Mesendoderm (in vitro differentiated cells): ENCODE measurements at regions not wholly inside any gene's neighbourhood (a gene's known extent, or its start where the extent isn't known, plus 50 kb on each side); places are given as distances from the start of the nearest gene placed in this dataset.

Experiments
- DNase-seq: peaks from one replicate; pipeline ENCODE4 v3.0.0; 2013
- H2AK5ac ChIP-seq: 2 replicates; pipeline ENCODE4 v1.6.1; 2013; ENCODE audit warnings: low read length, inconsistent platforms
- H2BK120ac ChIP-seq: 2 replicates; pipeline ENCODE4 v1.6.1; 2013; ENCODE audit warnings: low read depth, mild to moderate bottlenecking, low read length, moderate library complexity, mixed read lengths
- H2BK15ac ChIP-seq: replicated peaks from 2 replicates; pipeline ENCODE4 v1.6.1; 2013; ENCODE audit warnings: low read depth, mild to moderate bottlenecking, moderate library complexity
- H2BK5ac ChIP-seq: 2 replicates; pipeline ENCODE4 v1.6.1; 2013; ENCODE audit warnings: low read length, inconsistent platforms
- H3K18ac ChIP-seq: 2 replicates; pipeline ENCODE4 v1.6.1; 2013; ENCODE audit warnings: mild to moderate bottlenecking, low read length, mixed read lengths
- H3K23ac ChIP-seq: one replicate; pipeline ENCODE4 v1.6.1; 2013; ENCODE audit warnings: low read length
- H3K27ac ChIP-seq: 2 replicates; pipeline ENCODE4 v1.5.1; 2013; ENCODE audit warnings: low read depth, mild to moderate bottlenecking, inconsistent platforms, low read length, moderate library complexity
- H3K27me3 ChIP-seq: 2 replicates; pipeline ENCODE4 v1.6.1; 2013; ENCODE audit warnings: low read length, control low read depth, mild to moderate bottlenecking, inconsistent platforms; ENCODE audit not compliant: insufficient read depth, poor library complexity
- H3K36me3 ChIP-seq: 2 replicates; pipeline ENCODE4 v1.6.1; 2013; ENCODE audit warnings: low read length, inconsistent platforms; ENCODE audit not compliant: control insufficient read depth, insufficient read depth
- H3K4ac ChIP-seq: one replicate; pipeline ENCODE4 v1.6.1; 2013; ENCODE audit warnings: low read depth, mild to moderate bottlenecking, low read length, moderate library complexity
- H3K4me1 ChIP-seq: 2 replicates; pipeline ENCODE4 v1.6.1; 2013; ENCODE audit warnings: low read depth, low read length, inconsistent platforms; ENCODE audit not compliant: control insufficient read depth
- H3K4me2 ChIP-seq: 2 replicates; pipeline ENCODE4 v1.6.1; 2013; ENCODE audit warnings: low read length
- H3K4me3 ChIP-seq: 2 replicates; pipeline ENCODE4 v1.5.1; 2013; ENCODE audit warnings: mild to moderate bottlenecking, low read length
- H3K56ac ChIP-seq: one replicate; pipeline ENCODE4 v1.6.1; 2013; ENCODE audit warnings: low read length
- H3K79me1 ChIP-seq: 2 replicates; pipeline ENCODE4 v1.6.1; 2013; ENCODE audit warnings: low read length, inconsistent platforms
- H3K79me2 ChIP-seq: 2 replicates; pipeline ENCODE4 v1.6.1; 2013; ENCODE audit warnings: mild to moderate bottlenecking, low read length; ENCODE audit not compliant: control insufficient read depth, insufficient read depth
- H3K9ac ChIP-seq: 2 replicates; pipeline ENCODE4 v1.6.1; 2013; ENCODE audit warnings: low read length, inconsistent platforms
- H4K5ac ChIP-seq: one replicate; pipeline ENCODE4 v1.6.1; 2013; ENCODE audit warnings: low read length
- H4K8ac ChIP-seq: one replicate; pipeline ENCODE4 v1.6.1; 2013; ENCODE audit warnings: low read depth, mild to moderate bottlenecking, control low read depth, low read length, moderate library complexity
- WGBS: extraction: QIAGEN DNeasy Blood & Tissue Kit; methylation state at CpG from one replicate; pipeline ENCODE4 v1.1.7; 2013; ENCODE audit warnings: low lambda C conversion rate, missing lambda C conversion rate; ENCODE audit not compliant: insufficient coverage; ENCODE audit errors: extremely low coverage; 5-methylcytosine and 5-hydroxymethylcytosine counted together

GRCh38 chr1:98048244-98048643, 127.4 kb upstream of the DPYD start:
- H3K79me2 ChIP-seq: no peaks in the 10 kb centered on the region
- H2BK5ac ChIP-seq: no peak overlapping the region
- peaks cover 38% of the 10 kb centered on the region for H3K27me3 ChIP-seq
- no peak overlapping the region for H3K4me3 ChIP-seq
- H3K56ac ChIP-seq: no peak overlapping the region
- no peak overlapping the region for H4K5ac ChIP-seq
- no peak overlapping the region for H3K4ac ChIP-seq
- no peak overlapping the region for H3K4me2 ChIP-seq
- no peak overlapping the region for H4K8ac ChIP-seq
- WGBS: no CpG with 5 or more reads among the region's 15 CpGs
- H3K4me1 ChIP-seq: no peaks in the 10 kb centered on the region
- H2BK15ac ChIP-seq: no peak overlapping the region
- H3K9ac ChIP-seq: no peak overlapping the region
- no peak overlapping the region for H3K27ac ChIP-seq
- H3K36me3 ChIP-seq: no peaks in the 10 kb centered on the region
- no peak overlapping the region for H2BK120ac ChIP-seq
- no peak overlapping the region for H2AK5ac ChIP-seq
- H3K18ac ChIP-seq: no peak overlapping the region
- no peak overlapping the region for H3K23ac ChIP-seq
- peak; percentile 91 for DNase-seq
- no peaks in the 10 kb centered on the region for H3K79me1 ChIP-seq

- no peak overlapping the region for H3K9ac ChIP-seq
- no peak overlapping the region for H2AK5ac ChIP-seq
- no peak overlapping the region for H3K56ac ChIP-seq
- H3K27ac ChIP-seq: no peak overlapping the region
- H4K5ac ChIP-seq: no peak overlapping the region
- no peak for DNase-seq
- peaks cover 38% of the 10 kb centered on the region for H3K27me3 ChIP-seq
- no peak overlapping the region for H2BK15ac ChIP-seq
- H3K4me3 ChIP-seq: no peak overlapping the region
- H3K79me1 ChIP-seq: no peaks in the 10 kb centered on the region
- no peak overlapping the region for H3K4me2 ChIP-seq
- no peaks in the 10 kb centered on the region for H3K36me3 ChIP-seq
- H3K4me1 ChIP-seq: no peaks in the 10 kb centered on the region
- H3K18ac ChIP-seq: no peak overlapping the region
- H4K8ac ChIP-seq: no peak overlapping the region
- H2BK120ac ChIP-seq: no peak overlapping the region
- H3K79me2 ChIP-seq: no peaks in the 10 kb centered on the region
- no peak overlapping the region for H3K4ac ChIP-seq
- no peak overlapping the region for H3K23ac ChIP-seq
- H2BK5ac ChIP-seq: no peak overlapping the region
- no CpG with 5 or more reads among the region's 1 CpG for WGBS
Measured at GRCh38 chr1:98047171-98047570, 126.3 kb upstream of the DPYD start.

DNA sequence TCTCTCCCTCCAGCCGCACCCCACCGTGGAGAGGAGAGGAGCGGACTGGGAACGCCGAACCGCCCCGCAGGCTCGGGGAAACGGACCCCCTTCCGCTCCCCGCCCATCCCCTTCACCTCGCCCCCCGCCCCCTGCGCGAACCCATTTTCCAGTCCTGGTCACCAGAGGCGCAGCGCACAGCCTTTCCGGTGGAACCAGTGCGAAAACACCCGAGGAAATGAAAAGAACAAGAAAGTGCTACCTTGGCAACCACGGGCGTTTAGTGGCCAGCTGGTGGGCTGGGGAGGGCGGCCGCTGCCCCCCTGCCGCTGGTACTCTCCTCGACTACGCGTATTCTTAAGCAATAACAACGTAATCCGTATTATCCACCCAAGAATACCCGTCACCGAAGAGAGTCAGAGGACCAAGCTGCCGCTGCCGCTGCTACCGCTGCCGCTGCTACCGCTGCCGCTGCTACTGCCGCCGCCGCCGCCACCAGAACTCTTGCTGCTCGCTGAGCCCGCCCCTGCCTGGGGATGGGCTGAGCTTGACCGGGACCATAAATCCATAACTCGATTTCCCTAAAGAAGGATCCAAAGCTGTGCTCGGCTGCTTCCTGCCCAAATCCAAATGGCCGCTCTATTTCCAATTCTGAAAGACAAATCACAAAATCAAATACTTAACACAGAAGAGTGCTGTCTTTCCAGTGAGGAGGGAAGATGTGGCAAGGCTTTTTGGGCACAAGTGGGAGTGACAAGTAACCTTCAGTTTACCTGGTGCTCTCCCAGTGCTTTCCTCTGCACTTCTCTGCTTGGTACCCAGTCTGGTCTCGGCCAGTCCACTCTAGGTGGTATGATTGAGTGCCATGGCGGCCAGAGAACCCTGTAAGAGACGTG, 125.2 kb upstream of the DPYD start:
- H2BK15ac ChIP-seq: no peak overlapping the region
- H3K79me2 ChIP-seq: no peaks in the 10 kb centered on the region
- H3K9ac ChIP-seq: no peak overlapping the region
- no peak overlapping the region for H3K23ac ChIP-seq
- WGBS: no CpG with 5 or more reads among the region's 51 CpGs
- H3K18ac ChIP-seq: no peak overlapping the region
- H3K36me3 ChIP-seq: no peaks in the 10 kb centered on the region
- no peak overlapping the region for H3K4me3 ChIP-seq
- H4K8ac ChIP-seq: no peak overlapping the region
- DNase-seq: peak; percentile 44
- H2AK5ac ChIP-seq: no peak overlapping the region
- no peak overlapping the region for H3K4ac ChIP-seq
- no peak overlapping the region for H4K5ac ChIP-seq
- no peaks in the 10 kb centered on the region for H3K4me1 ChIP-seq
- H2BK5ac ChIP-seq: no peak overlapping the region
- H3K27ac ChIP-seq: no peak overlapping the region
- peaks cover 38% of the 10 kb centered on the region for H3K27me3 ChIP-seq
- no peak overlapping the region for H2BK120ac ChIP-seq
- peak overlapping the region; percentile 59 for H3K4me2 ChIP-seq
- H3K56ac ChIP-seq: no peak overlapping the region
- H3K79me1 ChIP-seq: no peaks in the 10 kb centered on the region

DNA sequence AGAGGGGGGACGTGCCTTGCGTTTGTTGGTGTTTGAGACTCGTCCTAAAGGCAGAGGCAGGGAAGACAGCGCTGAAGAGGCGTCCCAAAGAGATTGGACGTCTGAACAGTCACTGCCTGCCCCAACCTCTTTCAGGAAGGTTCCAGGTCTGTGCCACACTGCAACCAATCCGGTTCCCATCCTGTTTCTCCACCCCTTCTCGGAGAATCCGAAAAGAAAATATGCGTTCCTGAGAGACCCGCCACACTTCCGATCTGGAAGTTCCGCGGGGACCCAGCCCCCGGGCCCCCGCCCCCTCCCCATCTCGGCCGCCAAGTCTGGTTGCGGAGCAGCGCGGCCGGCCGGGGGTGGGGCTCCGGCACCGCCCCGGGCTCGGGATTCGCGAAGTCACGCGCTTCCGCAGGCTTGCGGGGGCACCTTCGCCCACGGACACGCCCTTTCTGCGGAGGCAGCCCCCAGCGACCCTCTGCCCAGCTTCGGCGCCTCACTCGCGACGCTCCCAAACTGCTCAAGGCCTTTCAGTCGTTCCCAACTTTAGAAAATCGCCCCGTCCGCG, 124.5 kb upstream of the DPYD start:
- Histone ChIP-seq H3K79me1 (no peaks in the 10 kb centered on the region), H2BK15ac (no peak overlapping the region), H3K18ac (no peak overlapping the region), H3K4me2 (peak overlapping the region; percentile 53), H3K79me2 (no peaks in the 10 kb centered on the region), H3K4me3 (peak overlapping the region; percentile 10), H3K27me3 (peaks cover 37% of the 10 kb centered on the region), H3K23ac (no peak overlapping the region), H4K5ac (no peak overlapping the region), H3K4me1 (no peaks in the 10 kb centered on the region), H3K9ac (peak overlapping the region; percentile 30), H3K4ac (no peak overlapping the region), H2AK5ac (no peak overlapping the region), H4K8ac (no peak overlapping the region), H3K56ac (peak overlapping the region; percentile 42), H3K36me3 (no peaks in the 10 kb centered on the region), H2BK5ac (no peak overlapping the region), H2BK120ac (no peak overlapping the region), H3K27ac (no peak overlapping the region)
- WGBS: no CpG with 5 or more reads among the region's 48 CpGs
- peak; percentile 51 for DNase-seq

GRCh38 chr1:98044766-98045165, 123.9 kb upstream of the DPYD start:
- no peak overlapping the region for H3K18ac ChIP-seq
- peak overlapping the region; percentile 48 for H3K4me2 ChIP-seq
- H3K56ac ChIP-seq: no peak overlapping the region
- no peak overlapping the region for H2BK120ac ChIP-seq
- H3K27ac ChIP-seq: no peak overlapping the region
- no peak overlapping the region for H4K5ac ChIP-seq
- no peak for DNase-seq
- H3K36me3 ChIP-seq: no peaks in the 10 kb centered on the region
- H3K9ac ChIP-seq: no peak overlapping the region
- no peak overlapping the region for H3K4ac ChIP-seq
- WGBS: no CpG with 5 or more reads among the region's 16 CpGs
- H3K23ac ChIP-seq: no peak overlapping the region
- H2AK5ac ChIP-seq: no peak overlapping the region
- H3K4me1 ChIP-seq: no peaks in the 10 kb centered on the region
- H3K79me1 ChIP-seq: no peaks in the 10 kb centered on the region
- H4K8ac ChIP-seq: no peak overlapping the region
- no peak overlapping the region for H2BK15ac ChIP-seq
- no peaks in the 10 kb centered on the region for H3K79me2 ChIP-seq
- H3K4me3 ChIP-seq: no peak overlapping the region
- no peak overlapping the region for H2BK5ac ChIP-seq
- H3K27me3 ChIP-seq: peaks cover 34% of the 10 kb centered on the region
